ENCODE measurements at regions not wholly inside any gene's neighbourhood (a gene's known extent, or its start where the extent isn't known, plus 50 kb on each side); places are given as distances from the start of the nearest gene placed in this dataset.

- no peak for DNase-seq (ENCODE audit: low read depth)
Measured at GRCh38 chr2:83786140-83786539, 672.9 kb downstream of the SUCLG1 start.

DNA sequence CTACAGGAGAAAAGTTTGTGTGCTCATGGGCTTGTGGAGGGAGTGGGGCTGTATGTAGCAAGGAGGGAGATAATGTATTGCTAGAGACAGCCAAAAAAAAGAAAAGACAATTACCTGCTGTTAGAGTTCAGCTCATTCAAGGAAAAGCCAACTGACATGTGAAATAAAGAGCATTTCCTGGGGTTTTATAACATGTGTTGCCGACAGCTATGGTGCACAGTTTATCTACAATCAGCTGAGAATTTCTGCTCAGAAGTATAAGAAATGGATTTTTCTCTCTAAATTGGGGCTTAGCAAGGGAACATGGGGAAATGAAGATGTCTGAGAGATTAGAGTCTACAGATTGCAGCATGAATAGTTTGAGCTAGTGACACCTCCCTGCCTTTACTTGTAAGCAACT is 674.1 kb downstream of the SUCLG1 start:
- DNase-seq (ENCODE audit: low read depth): no peak

DNA sequence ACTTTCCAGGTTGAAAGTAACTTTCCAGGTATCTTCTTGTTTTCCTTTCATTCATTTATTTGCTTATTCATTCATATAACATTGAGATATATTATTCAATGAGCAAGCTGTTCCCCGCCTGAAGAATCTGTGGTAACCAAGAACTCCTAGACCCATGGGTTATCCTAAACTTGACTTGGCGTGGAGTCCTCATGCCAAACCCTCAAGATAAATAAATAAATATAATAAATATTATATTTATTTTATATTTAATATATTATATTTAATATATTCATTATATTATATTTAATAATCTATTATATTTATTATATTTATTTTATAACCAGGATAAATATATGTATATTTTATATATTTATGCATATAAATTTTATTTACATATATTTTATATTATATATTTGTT is 674.8 kb downstream of the SUCLG1 start:
- DNase-seq (ENCODE audit: low read depth): no peak

DNA sequence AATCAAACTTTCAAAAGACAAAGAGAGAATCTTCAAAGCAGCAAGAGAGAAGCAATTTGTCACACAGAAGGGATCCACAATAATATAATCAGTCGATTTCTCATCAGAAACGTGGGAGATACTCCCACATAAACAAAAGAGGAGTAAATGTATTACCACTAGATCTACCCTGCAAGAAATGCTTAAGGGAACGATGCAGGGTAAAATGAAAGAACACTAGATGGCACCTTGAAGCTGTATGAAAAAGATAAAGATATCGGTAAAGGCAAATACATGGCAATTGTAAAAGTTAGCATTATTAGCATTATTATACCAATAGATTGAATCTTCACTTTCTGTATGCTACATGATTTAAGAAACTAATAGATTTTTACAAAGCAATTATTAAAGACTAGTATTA is 677.0 kb downstream of the SUCLG1 start:
- DNase-seq (ENCODE audit: low read depth): no peak

GRCh38 chr2:83764447-83765005 is 694.6 kb downstream of the SUCLG1 start:
- no peak for DNase-seq (ENCODE audit: low read depth)

DNA sequence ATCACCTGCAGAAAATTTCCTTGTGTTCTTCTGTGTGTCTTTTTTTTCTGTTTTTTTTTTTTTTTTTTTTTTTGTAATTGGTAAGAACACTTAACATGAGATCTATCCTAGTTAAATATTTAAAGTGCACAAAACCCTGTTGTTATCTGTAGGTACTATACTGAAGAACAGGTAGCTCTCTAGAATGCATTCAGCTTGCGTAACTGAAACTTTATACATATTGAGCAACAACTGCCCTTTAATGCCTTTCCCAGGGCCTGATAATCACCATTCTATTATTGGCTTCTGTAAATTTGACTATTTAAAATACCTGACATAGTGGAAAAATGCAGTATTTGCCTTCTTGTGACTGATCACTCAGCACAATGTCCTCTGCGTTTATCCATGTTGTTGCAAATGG is 701.8 kb downstream of the SUCLG1 start:
- no peak for DNase-seq (ENCODE audit: low read depth)

DNA sequence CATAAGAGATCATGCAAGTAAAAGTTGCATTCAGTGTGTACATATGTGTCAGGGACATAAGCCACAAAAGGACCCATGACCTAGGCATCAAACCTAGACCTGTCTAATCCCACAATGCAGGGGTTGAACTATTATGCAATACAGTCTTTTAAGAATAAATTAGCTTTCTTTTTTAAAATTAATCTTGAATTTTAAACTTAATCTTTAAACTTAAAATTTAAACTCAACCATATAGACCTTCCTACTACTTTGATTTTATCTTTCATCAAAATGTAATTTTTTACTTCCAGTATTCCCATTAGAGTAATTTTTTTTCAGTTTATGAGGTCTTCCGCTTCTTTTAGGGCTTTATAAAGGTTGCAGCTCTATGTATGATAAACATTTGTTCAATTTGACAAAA is 702.9 kb downstream of the SUCLG1 start:
- DNase-seq (ENCODE audit: low read depth): no peak

DNA sequence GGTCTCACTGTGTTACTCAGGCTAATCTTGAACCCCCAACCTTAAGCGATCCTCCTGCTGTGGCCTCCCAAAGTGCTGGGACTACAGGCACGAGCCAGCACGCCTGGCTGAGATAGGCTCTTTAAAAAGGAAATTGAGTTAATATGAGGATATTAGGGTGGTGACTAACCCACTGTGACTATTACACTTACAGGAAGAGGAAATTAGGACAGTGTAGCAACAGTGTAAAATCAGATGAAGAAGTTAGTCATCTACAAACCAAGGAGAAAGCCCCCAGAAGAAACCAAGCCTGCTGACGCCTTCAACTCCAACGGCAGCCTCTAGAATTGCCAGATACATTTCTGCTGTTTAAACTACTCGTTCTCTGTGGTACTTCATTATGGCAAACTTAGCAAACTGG is 711.9 kb downstream of the SUCLG1 start:
- no peak for DNase-seq (ENCODE audit: low read depth)

DNA sequence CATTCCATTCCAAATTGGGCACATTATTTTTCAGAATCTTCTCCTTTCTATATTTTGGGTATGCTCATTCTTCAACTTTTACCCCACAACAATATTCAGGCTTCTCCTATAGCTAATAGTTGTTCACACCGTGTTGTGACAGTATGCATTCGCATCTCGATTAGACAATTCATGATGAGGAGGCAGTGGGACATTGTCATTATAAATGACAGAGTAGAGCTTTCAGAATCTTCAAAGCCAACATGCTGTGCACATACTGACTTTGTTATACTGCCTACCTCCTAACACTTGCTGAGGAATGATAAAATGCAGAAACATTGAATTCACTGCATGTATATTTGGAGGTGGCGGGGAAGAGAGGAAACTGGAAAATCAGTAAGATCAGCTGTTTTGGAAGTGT is 714.2 kb downstream of the SUCLG1 start:
- no peak for DNase-seq (ENCODE audit: low read depth)

DNA sequence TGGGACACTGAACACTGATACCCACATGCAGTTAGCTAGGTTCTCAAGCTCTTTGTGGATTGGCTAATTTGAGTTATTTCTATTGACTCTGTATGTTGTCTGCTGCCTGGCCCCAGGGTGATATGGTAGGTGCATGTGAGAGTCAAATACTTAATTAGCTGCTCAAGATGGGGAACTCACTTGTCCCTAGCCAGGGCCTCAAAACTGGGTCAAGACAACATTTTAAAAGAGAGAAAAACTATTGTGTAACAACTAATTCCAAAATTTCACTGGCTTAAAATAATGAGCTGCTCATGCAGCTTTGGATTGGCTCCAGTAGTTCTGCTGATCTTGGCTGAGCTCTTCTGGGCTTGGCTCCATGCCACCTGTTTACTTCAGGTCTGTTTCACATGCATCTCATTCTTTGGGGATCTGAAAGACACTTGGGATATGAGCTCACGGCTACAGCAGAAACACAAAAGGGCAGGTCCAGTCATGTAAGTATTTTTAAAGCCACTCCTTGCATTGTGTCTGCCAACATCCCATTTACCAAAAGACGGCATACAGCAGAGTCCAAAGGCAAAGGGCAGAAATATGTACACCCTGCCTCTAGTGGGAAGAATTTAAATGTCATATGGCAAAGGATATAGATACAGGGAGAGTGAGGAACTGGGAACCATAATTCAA is 716.8 kb downstream of the SUCLG1 start:
- no peak for DNase-seq (ENCODE audit: low read depth)

DNA sequence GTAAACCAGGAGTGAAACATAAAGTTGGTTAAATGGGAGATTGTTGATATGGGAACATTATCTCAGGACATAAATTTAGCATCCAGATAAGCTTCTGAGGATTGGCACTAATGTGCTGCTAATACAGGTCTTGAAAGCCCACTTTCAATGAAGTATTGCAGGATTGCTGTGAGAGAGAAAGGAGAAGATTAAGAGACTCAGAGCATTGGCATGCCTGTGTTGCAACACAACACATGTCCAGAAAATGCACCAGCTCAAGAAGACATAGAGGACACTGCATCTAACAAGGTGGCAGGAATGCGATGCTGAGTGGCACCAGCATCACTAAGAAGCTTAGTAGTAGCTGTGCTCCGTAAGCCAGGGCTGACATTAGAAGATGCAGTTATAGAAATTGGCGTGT is 728.9 kb downstream of the SUCLG1 start:
- DNase-seq (ENCODE audit: low read depth): no peak

- no peak for DNase-seq (ENCODE audit: low read depth)
Measured at GRCh38 chr2:83725735-83726134, 733.3 kb downstream of the SUCLG1 start.

DNA sequence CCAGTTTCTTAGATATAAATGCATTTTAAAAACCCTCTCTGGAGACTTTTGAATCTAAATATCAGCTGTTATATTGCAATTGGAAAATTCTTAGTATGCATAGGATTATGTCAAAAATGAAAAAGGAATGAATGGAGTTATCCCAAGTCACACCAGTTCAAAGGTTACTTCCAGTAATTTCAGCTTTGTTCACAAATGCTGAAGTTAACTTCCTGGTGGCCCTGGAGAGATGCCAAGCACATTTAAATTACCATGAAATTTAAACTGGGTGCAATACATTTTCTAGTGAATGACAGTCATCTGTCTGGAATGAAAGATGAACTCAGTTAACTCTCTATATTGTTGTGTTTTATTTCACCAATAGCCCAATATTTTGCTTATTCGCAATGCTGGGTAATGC is 753.9 kb downstream of the SUCLG1 start:
- DNase-seq (ENCODE audit: low read depth): no peak

- DNase-seq (ENCODE audit: low read depth): no peak
Measured at GRCh38 chr2:83703598-83703997, 755.5 kb downstream of the SUCLG1 start.

- DNase-seq (ENCODE audit: low read depth): no peak
Measured at GRCh38 chr2:83696838-83697237, 762.2 kb downstream of the SUCLG1 start.

DNA sequence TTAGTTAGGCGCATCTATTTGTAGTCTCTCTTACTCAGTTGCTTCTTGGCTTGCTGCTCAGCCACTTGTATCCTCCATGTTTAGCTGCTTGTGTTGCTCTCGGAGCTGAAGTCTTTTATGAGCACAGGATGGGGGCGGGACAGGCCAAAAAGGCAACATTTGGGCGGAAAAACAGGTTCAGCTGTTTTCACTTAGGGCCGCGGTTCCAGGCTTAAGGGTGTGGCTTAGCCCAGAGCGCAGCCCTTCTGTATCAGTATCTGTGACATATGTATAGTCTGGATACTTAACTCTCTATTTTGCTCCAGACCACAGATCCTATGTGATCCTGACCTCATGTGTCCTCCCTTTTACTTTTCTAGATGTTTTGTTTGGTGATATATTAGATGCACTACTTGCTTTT is 763.5 kb downstream of the SUCLG1 start:
- no peak for DNase-seq (ENCODE audit: low read depth)

DNA sequence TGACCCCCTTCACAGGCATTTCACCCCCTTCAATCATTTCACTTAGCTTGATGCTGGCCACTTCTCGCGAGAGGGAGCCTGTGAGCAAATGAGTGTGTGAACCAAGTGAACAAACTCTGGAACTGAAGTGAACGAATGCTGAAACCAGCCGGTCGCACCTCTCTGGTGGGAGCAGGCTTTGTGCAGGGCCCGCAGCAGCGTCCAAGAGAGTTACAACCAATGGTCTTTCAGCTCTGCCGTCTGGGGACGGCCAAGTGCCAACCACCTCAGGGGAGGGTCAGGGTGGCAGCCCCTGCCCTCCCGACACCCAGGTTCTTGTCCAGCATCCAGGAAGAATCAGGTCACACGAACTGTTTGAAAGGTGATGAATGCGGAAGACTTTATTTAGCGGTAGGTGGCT is 764.0 kb downstream of the SUCLG1 start:
- no peak for DNase-seq (ENCODE audit: low read depth)

- DNase-seq (ENCODE audit: low read depth): no peak
Measured at GRCh38 chr2:83689402-83689801, 769.7 kb downstream of the SUCLG1 start.

DNA sequence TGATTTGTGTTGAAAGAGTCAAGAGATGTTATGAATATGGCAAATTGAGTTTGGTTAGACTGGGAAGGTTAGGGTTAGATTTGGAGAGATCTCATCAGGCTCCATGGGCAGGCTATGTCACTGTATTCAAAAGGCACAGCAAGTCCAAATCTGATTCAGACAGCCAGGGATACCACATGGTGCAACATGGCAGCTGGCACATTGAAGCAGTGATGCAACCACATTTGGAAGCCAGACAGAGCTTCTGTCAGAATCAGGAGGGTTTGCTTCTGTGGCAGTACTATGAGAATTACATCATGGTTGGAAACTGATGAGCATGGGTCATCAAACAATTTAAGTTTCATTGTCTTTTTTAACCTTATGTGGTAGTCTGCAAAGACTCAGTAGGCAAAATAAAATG is 772.2 kb downstream of the SUCLG1 start:
- no peak for DNase-seq (ENCODE audit: low read depth)

GRCh38 chr2:83674050-83674449 is 785.0 kb downstream of the SUCLG1 start:
- DNase-seq (ENCODE audit: low read depth): no peak

DNA sequence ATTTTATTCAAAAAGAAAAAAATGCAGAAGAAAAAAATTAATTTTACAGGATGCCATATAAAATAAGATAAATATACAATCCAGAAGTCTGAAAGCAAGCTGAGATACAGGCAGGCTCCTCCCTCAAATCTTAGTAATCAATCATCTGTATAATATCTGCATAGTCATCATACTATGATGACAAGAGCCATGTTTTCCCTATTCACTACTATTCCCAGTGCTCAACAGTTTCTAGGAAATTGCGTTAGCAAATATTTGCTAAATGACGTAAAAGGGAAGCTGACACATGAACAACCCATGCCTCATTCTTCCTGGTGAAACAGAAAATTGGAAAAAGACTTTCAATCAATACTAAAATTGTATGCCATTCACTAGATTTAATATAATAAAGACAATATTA is 793.2 kb downstream of the SUCLG1 start:
- no peak for DNase-seq (ENCODE audit: low read depth)

- DNase-seq (ENCODE audit: low read depth): no peak
Measured at GRCh38 chr2:83665154-83665553, 793.9 kb downstream of the SUCLG1 start.

DNA sequence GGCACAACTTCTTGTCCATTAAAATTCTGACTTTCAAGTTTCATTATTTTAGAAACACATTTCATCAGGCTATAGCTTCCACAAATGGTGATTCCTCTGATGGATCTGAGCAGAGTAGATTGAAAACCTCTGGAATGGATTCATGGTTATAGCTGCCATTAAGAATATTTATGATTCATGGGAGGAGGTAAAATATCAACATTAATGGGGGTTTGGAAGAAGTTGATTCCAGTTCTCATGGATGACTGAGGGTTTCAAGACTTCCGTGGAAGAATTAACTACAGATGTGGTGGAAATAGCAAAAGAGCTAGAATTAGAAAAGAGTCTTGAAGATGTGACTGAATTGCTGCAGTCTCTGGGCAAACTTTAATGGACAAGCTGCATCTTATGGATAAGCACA is 797.4 kb downstream of the SUCLG1 start:
- no peak for DNase-seq (ENCODE audit: low read depth)

DNA sequence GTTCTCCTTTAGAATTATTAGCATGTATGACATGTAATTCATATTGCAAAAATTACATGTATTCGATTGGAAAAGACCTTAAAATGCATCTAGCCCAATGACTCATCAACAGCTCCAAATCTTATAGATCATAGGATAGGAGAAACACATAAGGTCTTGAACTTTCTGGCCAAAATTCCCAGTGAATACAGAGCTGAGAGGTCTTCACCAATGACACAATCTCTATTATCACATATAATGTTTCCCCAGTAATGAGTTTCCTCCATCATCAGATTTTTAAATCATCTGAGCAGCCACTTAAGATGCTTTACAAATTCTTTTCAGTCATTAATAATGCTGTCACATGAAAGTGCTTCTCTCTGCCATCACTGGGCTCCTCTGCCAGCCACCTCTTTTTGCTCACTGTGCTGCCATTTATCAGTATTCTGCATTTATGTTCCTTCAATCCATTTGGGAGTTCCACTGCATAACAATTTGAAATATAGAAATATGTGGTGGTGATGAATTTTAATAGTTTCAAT is 804.9 kb downstream of the SUCLG1 start:
- no peak for DNase-seq (ENCODE audit: low read depth)

All from stimulated activated CD8-positive, alpha-beta memory T cell treated with anti-CD3 and anti-CD28 coated beads, Interleukin-15, amount 100 ng/mL, for 1 hour (primary cell).